ENCODE measurements at regions not wholly inside any gene's neighbourhood (a gene's known extent, or its start where the extent isn't known, plus 50 kb on each side); places are given as distances from the start of the nearest gene placed in this dataset.

DNA sequence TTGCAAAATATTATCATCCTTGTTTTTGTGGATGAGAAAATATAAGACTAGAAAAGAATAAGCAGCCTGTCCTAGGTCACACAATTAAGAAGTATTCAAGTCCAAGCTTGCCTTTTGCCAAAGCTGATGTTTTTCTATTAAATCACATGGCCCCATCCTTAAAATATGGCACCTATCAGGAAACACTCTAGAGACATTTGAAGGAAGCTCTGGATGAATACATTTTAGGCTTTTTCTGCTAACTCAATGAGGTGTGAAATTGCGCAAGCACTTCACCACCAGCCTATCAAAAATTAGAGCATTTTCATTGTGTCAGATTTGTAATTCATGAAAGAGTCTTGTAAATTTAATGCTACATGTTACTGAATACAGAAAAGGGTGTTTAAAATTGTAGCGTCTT lies 251.1 kb upstream of the MAD2L1 start:
- POLR2A ChIA-PET, result no interaction called here
- H3K4me1 Mint-ChIP-seq (ENCODE audit: low read depth), result no peaks in the 10 kb centered on the region
- CTCF ChIA-PET, result no interaction called here

DNA sequence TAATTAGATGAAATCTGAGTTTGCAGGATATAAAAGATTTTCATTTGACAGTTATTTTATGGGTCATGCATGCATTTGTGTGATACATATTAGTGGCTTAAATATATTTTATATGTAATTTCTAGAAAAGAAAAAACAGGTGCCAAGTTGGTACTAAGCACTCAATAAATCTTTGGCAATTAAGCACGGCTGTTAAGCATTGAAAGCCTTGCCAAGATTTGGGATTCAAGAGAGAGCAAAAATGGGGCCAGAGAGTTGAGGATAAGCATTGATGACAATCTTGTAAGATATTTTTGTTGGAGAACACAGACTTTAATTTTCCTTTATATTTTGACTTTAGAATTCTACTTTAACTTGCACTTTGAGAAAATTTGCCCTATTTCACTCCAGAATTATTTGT lies 249.8 kb upstream of the MAD2L1 start:
- Histone ChIP-seq H3K9me3 (ENCODE audit: control insufficient read depth in 1 of 2, insufficient read depth in 1 of 2, low read length in 2 of 2) (no peaks in the 10 kb centered on the region), H3K4me3 (ENCODE audit: low read length) (no peak overlapping the region), H3K27me3 (ENCODE audit: control insufficient read depth in 1 of 2, insufficient read depth in 2 of 2, low read length in 2 of 2) (no peaks in the 10 kb centered on the region), H3K36me3 (ENCODE audit: insufficient read depth, low read length) (no peaks in the 10 kb centered on the region), H3K27ac (ENCODE audit: low read depth in 1 of 2, low read length in 2 of 2) (no peak overlapping the region), H3K4me1 (ENCODE audit: insufficient read depth, low read length) (no peaks in the 10 kb centered on the region)
- TF ChIP-seq, protein P1, sequence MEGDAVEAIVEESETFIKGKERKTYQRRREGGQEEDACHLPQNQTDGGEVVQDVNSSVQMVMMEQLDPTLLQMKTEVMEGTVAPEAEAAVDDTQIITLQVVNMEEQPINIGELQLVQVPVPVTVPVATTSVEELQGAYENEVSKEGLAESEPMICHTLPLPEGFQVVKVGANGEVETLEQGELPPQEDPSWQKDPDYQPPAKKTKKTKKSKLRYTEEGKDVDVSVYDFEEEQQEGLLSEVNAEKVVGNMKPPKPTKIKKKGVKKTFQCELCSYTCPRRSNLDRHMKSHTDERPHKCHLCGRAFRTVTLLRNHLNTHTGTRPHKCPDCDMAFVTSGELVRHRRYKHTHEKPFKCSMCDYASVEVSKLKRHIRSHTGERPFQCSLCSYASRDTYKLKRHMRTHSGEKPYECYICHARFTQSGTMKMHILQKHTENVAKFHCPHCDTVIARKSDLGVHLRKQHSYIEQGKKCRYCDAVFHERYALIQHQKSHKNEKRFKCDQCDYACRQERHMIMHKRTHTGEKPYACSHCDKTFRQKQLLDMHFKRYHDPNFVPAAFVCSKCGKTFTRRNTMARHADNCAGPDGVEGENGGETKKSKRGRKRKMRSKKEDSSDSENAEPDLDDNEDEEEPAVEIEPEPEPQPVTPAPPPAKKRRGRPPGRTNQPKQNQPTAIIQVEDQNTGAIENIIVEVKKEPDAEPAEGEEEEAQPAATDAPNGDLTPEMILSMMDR (IDR thresholded peaks at IDR 0.05), result no peak
- CTCF ChIA-PET, result no interaction called here
- Mint-ChIP-seq H3K27ac (no peak overlapping the region), H3K4me3 (no peak overlapping the region), H3K27me3 (peaks cover under 1% of the 10 kb centered on the region), H3K4me1 (ENCODE audit: low read depth) (no peaks in the 10 kb centered on the region), H3K36me3 (ENCODE audit: low read depth) (no peaks in the 10 kb centered on the region), H3K9me3 (peaks cover 2% of the 10 kb centered on the region)
- no peak for DNase-seq
- no peak for ATAC-seq (ENCODE audit: poor library complexity)
- intact Hi-C loops (cut with DNase I, micrococcal nuclease), result no loop called here
- POLR2A ChIA-PET, result no interaction called here

More for the DNA sequence above, 251.1 kb upstream of the MAD2L1 start:
- H3K36me3 Mint-ChIP-seq (ENCODE audit: low read depth), result no peaks in the 10 kb centered on the region
- H3K27ac ChIP-seq (ENCODE audit: low read depth in 1 of 2, low read length in 2 of 2), result no peak overlapping the region
- no peak for ATAC-seq (ENCODE audit: poor library complexity)
- no peaks in the 10 kb centered on the region for H3K27me3 ChIP-seq (ENCODE audit: control insufficient read depth in 1 of 2, insufficient read depth in 2 of 2, low read length in 2 of 2)
- H3K9me3 ChIP-seq (ENCODE audit: control insufficient read depth in 1 of 2, insufficient read depth in 1 of 2, low read length in 2 of 2), result no peaks in the 10 kb centered on the region
- no peak overlapping the region for H3K4me3 ChIP-seq (ENCODE audit: low read length)
- TF ChIP-seq, protein P1 (IDR thresholded peaks at IDR 0.05), result no peak
- no peaks in the 10 kb centered on the region for H3K27me3 Mint-ChIP-seq
- peaks cover 2% of the 10 kb centered on the region for H3K9me3 Mint-ChIP-seq
- no peak overlapping the region for H3K27ac Mint-ChIP-seq
- H3K4me3 Mint-ChIP-seq, result no peak overlapping the region
- intact Hi-C loops (cut with DNase I, micrococcal nuclease), result no loop called here
- H3K4me1 ChIP-seq (ENCODE audit: insufficient read depth, low read length), result no peaks in the 10 kb centered on the region
- no peak for DNase-seq
- no peaks in the 10 kb centered on the region for H3K36me3 ChIP-seq (ENCODE audit: insufficient read depth, low read length)

DNA sequence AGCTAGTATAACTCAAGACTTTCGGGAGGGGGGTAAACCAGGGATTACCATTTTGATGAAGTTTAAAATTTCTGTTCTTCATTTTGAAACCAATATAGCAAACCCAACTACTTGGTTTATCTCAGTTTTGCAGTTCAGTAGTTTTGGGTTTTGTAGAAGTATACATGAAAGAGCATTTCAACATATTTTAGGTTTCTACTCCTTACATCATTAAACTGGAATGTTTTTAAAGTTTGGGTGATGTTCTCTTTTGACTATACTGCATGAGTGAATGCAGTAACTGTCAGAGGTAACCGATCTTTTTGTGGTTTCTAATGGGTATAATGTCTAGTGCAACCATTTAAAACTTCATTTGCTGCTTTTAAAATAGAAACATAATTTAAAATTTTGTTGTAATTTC lies 248.3 kb upstream of the MAD2L1 start:
- intact Hi-C loops (cut with DNase I, micrococcal nuclease), result no loop called here
- DNase-seq (no peak), ATAC-seq (ENCODE audit: poor library complexity) (no peak)
- H3K27me3 ChIP-seq (ENCODE audit: control insufficient read depth in 1 of 2, insufficient read depth in 2 of 2, low read length in 2 of 2), result no peaks in the 10 kb centered on the region
- Mint-ChIP-seq H3K27me3 (peaks cover 8% of the 10 kb centered on the region), H3K4me1 (ENCODE audit: low read depth) (no peaks in the 10 kb centered on the region), H3K36me3 (ENCODE audit: low read depth) (no peaks in the 10 kb centered on the region), H3K9me3 (peaks cover 2% of the 10 kb centered on the region), H3K4me3 (no peak overlapping the region), H3K27ac (no peak overlapping the region)
- CTCF ChIA-PET, result no interaction called here
- TF ChIP-seq, protein P1 (IDR thresholded peaks at IDR 0.05), result no peak
- no peak overlapping the region for H3K4me3 ChIP-seq (ENCODE audit: low read length)
- H3K36me3 ChIP-seq (ENCODE audit: insufficient read depth, low read length), result no peaks in the 10 kb centered on the region
- no peaks in the 10 kb centered on the region for H3K4me1 ChIP-seq (ENCODE audit: insufficient read depth, low read length)
- no peak overlapping the region for H3K27ac ChIP-seq (ENCODE audit: low read depth in 1 of 2, low read length in 2 of 2)
- POLR2A ChIA-PET, result no interaction called here
- H3K9me3 ChIP-seq (ENCODE audit: control insufficient read depth in 1 of 2, insufficient read depth in 1 of 2, low read length in 2 of 2), result peaks cover 0 to 5% of the 10 kb centered on the region in 2 experiments
